GM10266 (cell line): ENCODE measurements at regions not wholly inside any gene's neighbourhood (a gene's known extent, or its start where the extent isn't known, plus 50 kb on each side); places are given as distances from the start of the nearest gene placed in this dataset.

Experiments
- DNase-seq: peaks from one replicate; pipeline ENCODE4 v3.0.0; 2012; ENCODE audit errors: extremely low spot score
- CTCF ChIP-seq: IDR thresholded peaks from 2 replicates; pipeline ENCODE4 v1.5.1; 2012; ENCODE audit warnings: mild to moderate bottlenecking, low read depth; ENCODE audit not compliant: control insufficient read depth, insufficient read depth; ENCODE audit errors: missing control alignments

GRCh38 chr2:30046979-30047378, 99.8 kb upstream of the YPEL5 start:
- no peak for TF ChIP-seq CTCF
- DNase-seq: no peak

GRCh38 chr2:30048636-30049175, 98.1 kb upstream of the YPEL5 start:
- TF ChIP-seq CTCF: no peak
- DNase-seq: no peak

- DNase-seq: no peak
- no peak for TF ChIP-seq CTCF
Observed at GRCh38 chr2:30055548-30055947, 91.3 kb upstream of the YPEL5 start.

- TF ChIP-seq CTCF: no peak
- no peak for DNase-seq
Observed at GRCh38 chr2:30060562-30060961, 86.2 kb upstream of the YPEL5 start.

- no peak for TF ChIP-seq CTCF
- no peak for DNase-seq
Observed at GRCh38 chr2:30068067-30068466, 78.7 kb upstream of the YPEL5 start.

- TF ChIP-seq CTCF: peak; percentile 81
- DNase-seq: peak; percentile 67
Observed at GRCh38 chr2:30072250-30072842, 74.5 kb upstream of the YPEL5 start.

GRCh38 chr2:30073523-30073922, 73.3 kb upstream of the YPEL5 start:
- no peak for TF ChIP-seq CTCF
- DNase-seq: no peak
